ENCODE measurements at regions not wholly inside any gene's neighbourhood (a gene's known extent, or its start where the extent isn't known, plus 50 kb on each side); places are given as distances from the start of the nearest gene placed in this dataset.

GRCh38 chr16:73150786-73151185 lies 102.9 kb upstream of the ZFHX3 start:
- no peaks in the 10 kb centered on the region for H3K79me2 ChIP-seq
- H3K36me3 ChIP-seq (ENCODE audit: control insufficient read depth, insufficient read depth, low read length) = no peaks in the 10 kb centered on the region
- H3K27me3 ChIP-seq (ENCODE audit: control insufficient read depth, insufficient read depth, low read length) = no peaks in the 10 kb centered on the region
- H3K4me3 ChIP-seq (ENCODE audit: low read depth, low read length) = no peak overlapping the region
- no peak overlapping the region for H3K9ac ChIP-seq
- H3K9me3 ChIP-seq (ENCODE audit: control insufficient read depth, low read length) = no peaks in the 10 kb centered on the region
- no peak overlapping the region for H3K4me2 ChIP-seq (ENCODE audit: low read length)
- no peak for TF ChIP-seq CTCF (IDR thresholded peaks at IDR 0.05)
- H3K4me1 ChIP-seq = no peaks in the 10 kb centered on the region
- no peak overlapping the region for H2AFZ ChIP-seq
- no peak overlapping the region for H3K27ac ChIP-seq

- H3K9me3 ChIP-seq (ENCODE audit: control insufficient read depth, low read length) = no peaks in the 10 kb centered on the region
- no peak overlapping the region for H3K4me2 ChIP-seq (ENCODE audit: low read length)
- H2AFZ ChIP-seq = no peak overlapping the region
- no peaks in the 10 kb centered on the region for H3K36me3 ChIP-seq (ENCODE audit: control insufficient read depth, insufficient read depth, low read length)
- no peaks in the 10 kb centered on the region for H3K27me3 ChIP-seq (ENCODE audit: control insufficient read depth, insufficient read depth, low read length)
- H3K9ac ChIP-seq = no peak overlapping the region
- no peak overlapping the region for H3K27ac ChIP-seq
- H3K4me1 ChIP-seq = no peaks in the 10 kb centered on the region
- H3K4me3 ChIP-seq (ENCODE audit: low read depth, low read length) = no peak overlapping the region
- TF ChIP-seq CTCF (IDR thresholded peaks at IDR 0.05) = no peak
- no peaks in the 10 kb centered on the region for H3K79me2 ChIP-seq
Observed at GRCh38 chr16:73149334-73149733, 101.4 kb upstream of the ZFHX3 start.

GRCh38 chr16:73147958-73148357 lies 100.0 kb upstream of the ZFHX3 start:
- Histone ChIP-seq H3K4me2 (ENCODE audit: low read length) (no peak overlapping the region), H3K27ac (no peak overlapping the region), H3K36me3 (ENCODE audit: control insufficient read depth, insufficient read depth, low read length) (no peaks in the 10 kb centered on the region), H3K79me2 (no peaks in the 10 kb centered on the region), H3K9ac (no peak overlapping the region), H3K27me3 (ENCODE audit: control insufficient read depth, insufficient read depth, low read length) (no peaks in the 10 kb centered on the region), H3K4me3 (ENCODE audit: low read depth, low read length) (no peak overlapping the region), H3K9me3 (ENCODE audit: control insufficient read depth, low read length) (no peaks in the 10 kb centered on the region), H3K4me1 (no peaks in the 10 kb centered on the region), H2AFZ (no peak overlapping the region)
- TF ChIP-seq CTCF (IDR thresholded peaks at IDR 0.05) = no peak

GRCh38 chr16:73145166-73145880 lies 97.4 kb upstream of the ZFHX3 start:
- no peak overlapping the region for H3K9ac ChIP-seq
- no peaks in the 10 kb centered on the region for H3K79me2 ChIP-seq
- no peak overlapping the region for H3K4me2 ChIP-seq (ENCODE audit: low read length)
- H3K27ac ChIP-seq = no peak overlapping the region
- H3K27me3 ChIP-seq (ENCODE audit: control insufficient read depth, insufficient read depth, low read length) = no peaks in the 10 kb centered on the region
- H2AFZ ChIP-seq = no peak overlapping the region
- H3K36me3 ChIP-seq (ENCODE audit: control insufficient read depth, insufficient read depth, low read length) = no peaks in the 10 kb centered on the region
- H3K4me3 ChIP-seq (ENCODE audit: low read depth, low read length) = no peak overlapping the region
- no peaks in the 10 kb centered on the region for H3K4me1 ChIP-seq
- TF ChIP-seq CTCF (IDR thresholded peaks at IDR 0.05) = no peak
- H3K9me3 ChIP-seq (ENCODE audit: control insufficient read depth, low read length) = no peaks in the 10 kb centered on the region
